ENCODE measurements at regions not wholly inside any gene's neighbourhood (a gene's known extent, or its start where the extent isn't known, plus 50 kb on each side); places are given as distances from the start of the nearest gene placed in this dataset.

DNA sequence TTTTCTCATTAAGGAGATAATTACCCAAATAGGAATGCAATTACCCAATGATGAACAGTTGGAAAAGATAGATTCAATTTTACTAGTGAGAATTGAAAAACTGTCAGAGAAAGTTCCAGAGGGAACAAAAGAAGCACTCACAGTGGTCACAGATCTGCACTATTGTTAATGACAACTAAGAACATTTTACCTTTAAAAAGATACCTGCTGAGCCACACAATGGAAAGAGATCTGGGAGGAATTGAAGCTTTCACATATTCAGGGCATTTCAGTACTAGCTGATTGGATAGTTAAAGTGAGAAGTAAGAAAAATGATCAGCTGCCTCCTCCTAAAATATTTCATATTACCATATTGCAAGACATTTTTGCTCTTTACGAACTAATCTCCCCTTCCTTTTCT is 1822.2 kb downstream of the STIM2 start:
- TF ChIP-seq EZH2 (IDR thresholded peaks at IDR 0.05) = no peak
- no peak for TF ChIP-seq FOXP2 (optimal IDR thresholded peaks at IDR 0.05; ENCODE audit: control extremely low read depth, extremely low read length, insufficient read depth)
- no peak for TF ChIP-seq POLR2AphosphoS5 (IDR thresholded peaks at IDR 0.05; ENCODE audit: borderline replicate concordance, low read depth, low read length)
